ENCODE measurements at regions not wholly inside any gene's neighbourhood (a gene's known extent, or its start where the extent isn't known, plus 50 kb on each side); places are given as distances from the start of the nearest gene placed in this dataset.

- TF ChIP-seq CREB1 (CRISPR knock-in tag; IDR thresholded peaks at IDR 0.05; ENCODE audit: low read depth) (no peak), CTCF (conservative IDR thresholded peaks at IDR 0.05; ENCODE audit: low read depth in 2 of 2) (no peak), EZH2 (IDR thresholded peaks at IDR 0.05; ENCODE audit: low read depth, unreplicated experiment) (no peak), POLR2AphosphoS5 (IDR thresholded peaks at IDR 0.05; ENCODE audit: low read depth) (no peak), JUNB (IDR thresholded peaks at IDR 0.05; ENCODE audit: unreplicated experiment) (no peak), ZNF114 (CRISPR knock-in tag; IDR thresholded peaks at IDR 0.05) (no peak), NANOG (IDR thresholded peaks at IDR 0.05; ENCODE audit: borderline replicate concordance) (no peak), EZH2phosphoT487 (IDR thresholded peaks at IDR 0.05; ENCODE audit: unreplicated experiment) (no peak), ZNF331 (CRISPR knock-in tag; IDR thresholded peaks at IDR 0.05; ENCODE audit: low read depth) (no peak), STAT1 (IDR thresholded peaks at IDR 0.05; ENCODE audit: unreplicated experiment) (no peak)
- TF ChIP-seq, protein P1, sequence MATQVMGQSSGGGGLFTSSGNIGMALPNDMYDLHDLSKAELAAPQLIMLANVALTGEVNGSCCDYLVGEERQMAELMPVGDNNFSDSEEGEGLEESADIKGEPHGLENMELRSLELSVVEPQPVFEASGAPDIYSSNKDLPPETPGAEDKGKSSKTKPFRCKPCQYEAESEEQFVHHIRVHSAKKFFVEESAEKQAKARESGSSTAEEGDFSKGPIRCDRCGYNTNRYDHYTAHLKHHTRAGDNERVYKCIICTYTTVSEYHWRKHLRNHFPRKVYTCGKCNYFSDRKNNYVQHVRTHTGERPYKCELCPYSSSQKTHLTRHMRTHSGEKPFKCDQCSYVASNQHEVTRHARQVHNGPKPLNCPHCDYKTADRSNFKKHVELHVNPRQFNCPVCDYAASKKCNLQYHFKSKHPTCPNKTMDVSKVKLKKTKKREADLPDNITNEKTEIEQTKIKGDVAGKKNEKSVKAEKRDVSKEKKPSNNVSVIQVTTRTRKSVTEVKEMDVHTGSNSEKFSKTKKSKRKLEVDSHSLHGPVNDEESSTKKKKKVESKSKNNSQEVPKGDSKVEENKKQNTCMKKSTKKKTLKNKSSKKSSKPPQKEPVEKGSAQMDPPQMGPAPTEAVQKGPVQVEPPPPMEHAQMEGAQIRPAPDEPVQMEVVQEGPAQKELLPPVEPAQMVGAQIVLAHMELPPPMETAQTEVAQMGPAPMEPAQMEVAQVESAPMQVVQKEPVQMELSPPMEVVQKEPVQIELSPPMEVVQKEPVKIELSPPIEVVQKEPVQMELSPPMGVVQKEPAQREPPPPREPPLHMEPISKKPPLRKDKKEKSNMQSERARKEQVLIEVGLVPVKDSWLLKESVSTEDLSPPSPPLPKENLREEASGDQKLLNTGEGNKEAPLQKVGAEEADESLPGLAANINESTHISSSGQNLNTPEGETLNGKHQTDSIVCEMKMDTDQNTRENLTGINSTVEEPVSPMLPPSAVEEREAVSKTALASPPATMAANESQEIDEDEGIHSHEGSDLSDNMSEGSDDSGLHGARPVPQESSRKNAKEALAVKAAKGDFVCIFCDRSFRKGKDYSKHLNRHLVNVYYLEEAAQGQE (IDR thresholded peaks at IDR 0.05; ENCODE audit: unreplicated experiment) = no peak
- TF ChIP-seq, protein P2, sequence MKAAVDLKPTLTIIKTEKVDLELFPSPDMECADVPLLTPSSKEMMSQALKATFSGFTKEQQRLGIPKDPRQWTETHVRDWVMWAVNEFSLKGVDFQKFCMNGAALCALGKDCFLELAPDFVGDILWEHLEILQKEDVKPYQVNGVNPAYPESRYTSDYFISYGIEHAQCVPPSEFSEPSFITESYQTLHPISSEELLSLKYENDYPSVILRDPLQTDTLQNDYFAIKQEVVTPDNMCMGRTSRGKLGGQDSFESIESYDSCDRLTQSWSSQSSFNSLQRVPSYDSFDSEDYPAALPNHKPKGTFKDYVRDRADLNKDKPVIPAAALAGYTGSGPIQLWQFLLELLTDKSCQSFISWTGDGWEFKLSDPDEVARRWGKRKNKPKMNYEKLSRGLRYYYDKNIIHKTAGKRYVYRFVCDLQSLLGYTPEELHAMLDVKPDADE (IDR thresholded peaks at IDR 0.05) = no peak
These were observed 214.5 kb upstream of the DOK6 start for GRCh38 chr18:69186162-69186561.
